WTC11 (cell line): ENCODE measurements at regions not wholly inside any gene's neighbourhood (a gene's known extent, or its start where the extent isn't known, plus 50 kb on each side); places are given as distances from the start of the nearest gene placed in this dataset.

Source experiments
- ATAC-seq: fragments of 200-7000 bp; cut with Tn5 transposase; 2 replicates; pipeline ENCODE4 v1.10.0; 2021; ENCODE audit warnings: mild to moderate bottlenecking, moderate library complexity
- CTCF ChIA-PET: fragments of 300-600 bp; sonication (Branson Sonifier 250); formaldehyde crosslinking; loops from one replicate; lab custom pipeline; 2021; ENCODE audit warnings: antibody characterized with exemption; lab: Charles Lee
- POLR2A ChIA-PET: fragments of 350-600 bp; sonication (Branson Sonifier 250); formaldehyde crosslinking; loops from one replicate; lab custom pipeline; 2021; ENCODE audit warnings: antibody characterized with exemption; lab: Charles Lee
- DNase-seq: peaks from one replicate; pipeline ENCODE4 v3.0.0; 2021; ENCODE audit warnings: low spot score
- H3K27ac Mint-ChIP-seq: 2 replicates; pipeline ENCODE4 v1.8.0; 2021; ENCODE audit warnings: mixed read lengths
- H3K27me3 Mint-ChIP-seq: 2 replicates; pipeline ENCODE4 v1.8.0; 2021; ENCODE audit warnings: low read depth, mild to moderate bottlenecking, moderate library complexity, mixed read lengths
- H3K36me3 Mint-ChIP-seq: 2 replicates; pipeline ENCODE4 v1.8.0; 2021; ENCODE audit warnings: mixed read lengths
- H3K4me1 Mint-ChIP-seq: 2 replicates; pipeline ENCODE4 v1.8.0; 2022; ENCODE audit warnings: mixed read lengths
- H3K4me3 Mint-ChIP-seq: 2 replicates; pipeline ENCODE4 v1.8.0; 2021; ENCODE audit warnings: mild to moderate bottlenecking, moderate library complexity, mixed read lengths
- H3K9me3 Mint-ChIP-seq: 2 replicates; pipeline ENCODE4 v1.8.0; 2021; ENCODE audit warnings: mixed read lengths
- ATF1 ChIP-seq: sonication (generic); formaldehyde crosslinking; IDR thresholded peaks from 2 replicates; pipeline ENCODE4 v1.8.1; 2023; ENCODE audit warnings: mild to moderate bottlenecking, moderate library complexity, missing genetic modification reagents
- CBFB ChIP-seq: sonication (generic); formaldehyde crosslinking; IDR thresholded peaks from 2 replicates; pipeline ENCODE4 v1.8.1; 2022; ENCODE audit warnings: mild to moderate bottlenecking, low read depth, missing genetic modification reagents
- EMX1 ChIP-seq: fragments of 250-450 bp; sonication (Bioruptor Pico); IDR thresholded peaks from 2 replicates; pipeline ENCODE4 v1.8.0; 2021; ENCODE audit warnings: mild to moderate bottlenecking
- IRF2 ChIP-seq: sonication (generic); formaldehyde crosslinking; IDR thresholded peaks from 2 replicates; pipeline ENCODE4 v1.8.0; 2022; ENCODE audit warnings: low read depth, missing genetic modification reagents, borderline replicate concordance
- JAZF1 ChIP-seq: fragments of 250-450 bp; sonication (Bioruptor Pico); IDR thresholded peaks from 2 replicates; pipeline ENCODE4 v1.9.0; 2021; ENCODE audit warnings: moderate library complexity, mild to moderate bottlenecking, inconsistent platforms
- NR2C2 ChIP-seq: sonication (generic); formaldehyde crosslinking; IDR thresholded peaks from 2 replicates; pipeline ENCODE4 v1.8.0; 2022; ENCODE audit warnings: mild to moderate bottlenecking, missing genetic modification reagents
- SMAD3 ChIP-seq: sonication (generic); formaldehyde crosslinking; IDR thresholded peaks from 2 replicates; pipeline ENCODE4 v1.8.0; 2022; ENCODE audit warnings: missing genetic modification reagents, mild to moderate bottlenecking, borderline replicate concordance
- SOX15 ChIP-seq: fragments of 250-450 bp; sonication (Bioruptor Pico); IDR thresholded peaks from 2 replicates; pipeline ENCODE4 v1.9.0; 2021; ENCODE audit warnings: mild to moderate bottlenecking
- TEAD4 ChIP-seq: sonication (generic); formaldehyde crosslinking; IDR thresholded peaks from 2 replicates; pipeline ENCODE4 v1.8.0; 2022; ENCODE audit warnings: mild to moderate bottlenecking, missing genetic modification reagents
- ZNF121 ChIP-seq: sonication (generic); formaldehyde crosslinking; IDR thresholded peaks from 2 replicates; pipeline ENCODE4 v1.8.0; 2023; ENCODE audit warnings: missing genetic modification reagents
- ZNF232 ChIP-seq: sonication (generic); formaldehyde crosslinking; IDR thresholded peaks from 2 replicates; pipeline ENCODE4 v1.8.0; 2022; ENCODE audit warnings: mild to moderate bottlenecking, missing genetic modification reagents
- ZNF416 ChIP-seq: fragments of 250-450 bp; sonication (Bioruptor Pico); IDR thresholded peaks from 2 replicates; pipeline ENCODE4 v1.9.0; 2021; ENCODE audit warnings: mild to moderate bottlenecking, inconsistent platforms
- TF ChIP-seq, protein P1 (sequence below): sonication (generic); formaldehyde crosslinking; IDR thresholded peaks from 2 replicates; pipeline ENCODE4 v1.8.1; 2022; ENCODE audit warnings: mild to moderate bottlenecking, moderate library complexity, missing genetic modification reagents
- TF ChIP-seq, protein P2 (sequence below): sonication (generic); formaldehyde crosslinking; conservative IDR thresholded peaks from 2 replicates; pipeline ENCODE4 v1.8.1; 2023; ENCODE audit warnings: mild to moderate bottlenecking, low read depth, missing genetic modification reagents, moderate library complexity
- TF ChIP-seq, protein P3 (sequence below): sonication (generic); formaldehyde crosslinking; IDR thresholded peaks from 2 replicates; pipeline ENCODE4 v1.8.1; 2023; ENCODE audit warnings: mild to moderate bottlenecking, missing genetic modification reagents
- TF ChIP-seq, protein P4 (sequence below): fragments of 250-450 bp; sonication (Bioruptor Pico); IDR thresholded peaks from 2 replicates; pipeline ENCODE4 v1.9.0; 2021; ENCODE audit warnings: moderate library complexity, mild to moderate bottlenecking, inconsistent platforms, borderline replicate concordance
- TF ChIP-seq, protein P5 (sequence below): sonication (generic); formaldehyde crosslinking; IDR thresholded peaks from 2 replicates; pipeline ENCODE4 v1.8.0; 2022; ENCODE audit warnings: mild to moderate bottlenecking, missing genetic modification reagents
- TF ChIP-seq, protein P6 (sequence below): sonication (generic); formaldehyde crosslinking; IDR thresholded peaks from 2 replicates; pipeline ENCODE4 v1.8.1; 2023; ENCODE audit warnings: mild to moderate bottlenecking, missing genetic modification reagents, borderline replicate concordance
- TF ChIP-seq, protein P7 (sequence below): sonication (generic); formaldehyde crosslinking; IDR thresholded peaks from 2 replicates; pipeline ENCODE4 v1.8.0; 2022; ENCODE audit warnings: mild to moderate bottlenecking, missing genetic modification reagents

DNA sequence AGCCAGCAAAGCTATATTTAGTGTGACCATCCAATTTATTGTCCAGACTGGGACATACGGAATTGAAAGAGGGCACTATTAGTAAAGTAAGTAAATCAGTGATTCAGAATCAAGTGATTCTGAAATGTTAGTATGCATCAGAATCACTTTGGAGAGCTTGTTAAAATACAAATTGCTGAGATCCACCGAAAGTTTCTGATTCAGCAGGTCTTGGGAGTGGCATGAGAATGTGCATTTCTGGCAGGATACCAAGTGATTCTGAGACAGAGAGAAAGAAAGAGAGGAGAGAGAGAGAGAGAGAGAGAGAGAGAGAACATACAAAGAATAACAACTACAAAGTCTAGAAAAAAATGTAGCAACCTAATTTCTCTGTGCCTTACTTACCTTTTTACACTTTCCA, 65.4 kb upstream of the ASTN2 start (continued):
- TF ChIP-seq, protein P1, sequence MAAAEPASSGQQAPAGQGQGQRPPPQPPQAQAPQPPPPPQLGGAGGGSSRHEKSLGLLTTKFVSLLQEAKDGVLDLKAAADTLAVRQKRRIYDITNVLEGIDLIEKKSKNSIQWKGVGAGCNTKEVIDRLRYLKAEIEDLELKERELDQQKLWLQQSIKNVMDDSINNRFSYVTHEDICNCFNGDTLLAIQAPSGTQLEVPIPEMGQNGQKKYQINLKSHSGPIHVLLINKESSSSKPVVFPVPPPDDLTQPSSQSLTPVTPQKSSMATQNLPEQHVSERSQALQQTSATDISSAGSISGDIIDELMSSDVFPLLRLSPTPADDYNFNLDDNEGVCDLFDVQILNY: no peak
- no peak for TF ChIP-seq CBFB (CRISPR knock-in tag)
- no peak for TF ChIP-seq IRF2
- TF ChIP-seq ZNF121: no peak
- no peak for TF ChIP-seq ATF1

DNA sequence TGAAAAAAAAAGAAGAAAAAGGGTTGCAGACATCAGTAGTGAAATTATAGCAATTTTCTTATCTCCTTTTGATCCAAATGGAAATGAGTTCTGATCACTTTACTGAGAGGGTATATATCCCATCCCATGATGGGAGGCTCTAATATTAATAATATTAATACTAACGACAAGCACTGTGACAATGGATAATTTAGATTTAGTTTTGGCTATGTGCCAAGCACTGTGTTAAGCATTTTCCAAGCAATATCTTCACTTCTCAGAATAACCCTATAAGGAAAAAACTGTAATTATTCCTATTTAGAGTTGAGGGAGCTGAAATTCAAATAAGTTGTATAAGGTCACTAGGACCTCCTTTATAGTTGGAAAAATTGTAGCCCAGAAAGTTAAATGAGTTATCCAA, 58.4 kb upstream of the ASTN2 start:
- POLR2A ChIA-PET: no interaction called here
- TF ChIP-seq, protein P2, sequence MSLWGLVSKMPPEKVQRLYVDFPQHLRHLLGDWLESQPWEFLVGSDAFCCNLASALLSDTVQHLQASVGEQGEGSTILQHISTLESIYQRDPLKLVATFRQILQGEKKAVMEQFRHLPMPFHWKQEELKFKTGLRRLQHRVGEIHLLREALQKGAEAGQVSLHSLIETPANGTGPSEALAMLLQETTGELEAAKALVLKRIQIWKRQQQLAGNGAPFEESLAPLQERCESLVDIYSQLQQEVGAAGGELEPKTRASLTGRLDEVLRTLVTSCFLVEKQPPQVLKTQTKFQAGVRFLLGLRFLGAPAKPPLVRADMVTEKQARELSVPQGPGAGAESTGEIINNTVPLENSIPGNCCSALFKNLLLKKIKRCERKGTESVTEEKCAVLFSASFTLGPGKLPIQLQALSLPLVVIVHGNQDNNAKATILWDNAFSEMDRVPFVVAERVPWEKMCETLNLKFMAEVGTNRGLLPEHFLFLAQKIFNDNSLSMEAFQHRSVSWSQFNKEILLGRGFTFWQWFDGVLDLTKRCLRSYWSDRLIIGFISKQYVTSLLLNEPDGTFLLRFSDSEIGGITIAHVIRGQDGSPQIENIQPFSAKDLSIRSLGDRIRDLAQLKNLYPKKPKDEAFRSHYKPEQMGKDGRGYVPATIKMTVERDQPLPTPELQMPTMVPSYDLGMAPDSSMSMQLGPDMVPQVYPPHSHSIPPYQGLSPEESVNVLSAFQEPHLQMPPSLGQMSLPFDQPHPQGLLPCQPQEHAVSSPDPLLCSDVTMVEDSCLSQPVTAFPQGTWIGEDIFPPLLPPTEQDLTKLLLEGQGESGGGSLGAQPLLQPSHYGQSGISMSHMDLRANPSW (CRISPR knock-in tag): no peak
- TF ChIP-seq NR2C2 (CRISPR knock-in tag): no peak
- TF ChIP-seq, protein P3, sequence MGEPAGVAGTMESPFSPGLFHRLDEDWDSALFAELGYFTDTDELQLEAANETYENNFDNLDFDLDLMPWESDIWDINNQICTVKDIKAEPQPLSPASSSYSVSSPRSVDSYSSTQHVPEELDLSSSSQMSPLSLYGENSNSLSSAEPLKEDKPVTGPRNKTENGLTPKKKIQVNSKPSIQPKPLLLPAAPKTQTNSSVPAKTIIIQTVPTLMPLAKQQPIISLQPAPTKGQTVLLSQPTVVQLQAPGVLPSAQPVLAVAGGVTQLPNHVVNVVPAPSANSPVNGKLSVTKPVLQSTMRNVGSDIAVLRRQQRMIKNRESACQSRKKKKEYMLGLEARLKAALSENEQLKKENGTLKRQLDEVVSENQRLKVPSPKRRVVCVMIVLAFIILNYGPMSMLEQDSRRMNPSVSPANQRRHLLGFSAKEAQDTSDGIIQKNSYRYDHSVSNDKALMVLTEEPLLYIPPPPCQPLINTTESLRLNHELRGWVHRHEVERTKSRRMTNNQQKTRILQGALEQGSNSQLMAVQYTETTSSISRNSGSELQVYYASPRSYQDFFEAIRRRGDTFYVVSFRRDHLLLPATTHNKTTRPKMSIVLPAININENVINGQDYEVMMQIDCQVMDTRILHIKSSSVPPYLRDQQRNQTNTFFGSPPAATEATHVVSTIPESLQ: no peak
- TF ChIP-seq, protein P4, sequence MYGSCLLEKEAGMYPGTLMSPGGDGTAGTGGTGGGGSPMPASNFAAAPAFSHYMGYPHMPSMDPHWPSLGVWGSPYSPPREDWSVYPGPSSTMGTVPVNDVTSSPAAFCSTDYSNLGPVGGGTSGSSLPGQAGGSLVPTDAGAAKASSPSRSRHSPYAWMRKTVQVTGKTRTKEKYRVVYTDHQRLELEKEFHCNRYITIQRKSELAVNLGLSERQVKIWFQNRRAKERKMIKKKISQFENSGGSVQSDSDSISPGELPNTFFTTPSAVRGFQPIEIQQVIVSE (CRISPR knock-in tag): no peak
- TF ChIP-seq ZNF232 (CRISPR knock-in tag): no peak
- TF ChIP-seq, all 79 proteins: peak for 0
- Mint-ChIP-seq H3K27me3 (no peaks in the 10 kb centered on the region), H3K36me3 (no peaks in the 10 kb centered on the region), H3K4me3 (no peak overlapping the region), H3K27ac (no peak overlapping the region), H3K9me3 (no peaks in the 10 kb centered on the region), H3K4me1 (no peaks in the 10 kb centered on the region; the same call in 1 of the 2 replicates)
- DNase-seq (no peak), ATAC-seq (no peak)
- CTCF ChIA-PET: interaction anchor here (1.4 kb wide), 1 partner anchor 14 kb away, joined by 4 read pairs; no protein-coding TSS in a partner anchor

DNA sequence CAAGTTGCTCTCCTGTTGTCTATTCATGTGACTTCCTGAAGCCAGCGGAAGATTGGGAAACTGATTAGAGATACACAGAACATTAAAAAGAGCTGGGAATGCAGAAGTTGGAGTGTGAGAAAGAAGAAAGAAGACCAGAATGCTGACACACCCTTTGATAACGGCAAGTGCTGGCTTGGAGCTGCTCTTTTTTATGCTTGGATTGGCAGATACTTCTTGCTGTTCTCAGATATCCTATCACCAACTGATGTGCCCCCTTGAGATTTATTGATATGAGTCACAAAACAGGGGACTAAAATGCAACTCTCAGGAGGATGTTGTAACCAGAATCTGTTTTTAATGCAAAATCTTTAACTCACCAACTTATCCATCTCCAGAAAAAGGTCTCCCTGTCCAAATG, 56.0 kb upstream of the ASTN2 start:
- ATAC-seq: no peak
- POLR2A ChIA-PET: no interaction called here
- no peak overlapping the region for H3K4me3 Mint-ChIP-seq
- H3K27ac Mint-ChIP-seq: no peak overlapping the region
- H3K4me1 Mint-ChIP-seq: no peaks in the 10 kb centered on the region
- no peak for TF ChIP-seq ZNF416 (CRISPR knock-in tag)
- TF ChIP-seq JAZF1: no peak
- TF ChIP-seq SOX15: no peak
- TF ChIP-seq, protein P5, sequence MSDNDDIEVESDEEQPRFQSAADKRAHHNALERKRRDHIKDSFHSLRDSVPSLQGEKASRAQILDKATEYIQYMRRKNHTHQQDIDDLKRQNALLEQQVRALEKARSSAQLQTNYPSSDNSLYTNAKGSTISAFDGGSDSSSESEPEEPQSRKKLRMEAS (CRISPR knock-in tag): no peak
- no peak for TF ChIP-seq EMX1
- TF ChIP-seq NR2C2 (CRISPR knock-in tag): no peak
- TF ChIP-seq TEAD4 (CRISPR knock-in tag): no peak
- TF ChIP-seq, protein P6, sequence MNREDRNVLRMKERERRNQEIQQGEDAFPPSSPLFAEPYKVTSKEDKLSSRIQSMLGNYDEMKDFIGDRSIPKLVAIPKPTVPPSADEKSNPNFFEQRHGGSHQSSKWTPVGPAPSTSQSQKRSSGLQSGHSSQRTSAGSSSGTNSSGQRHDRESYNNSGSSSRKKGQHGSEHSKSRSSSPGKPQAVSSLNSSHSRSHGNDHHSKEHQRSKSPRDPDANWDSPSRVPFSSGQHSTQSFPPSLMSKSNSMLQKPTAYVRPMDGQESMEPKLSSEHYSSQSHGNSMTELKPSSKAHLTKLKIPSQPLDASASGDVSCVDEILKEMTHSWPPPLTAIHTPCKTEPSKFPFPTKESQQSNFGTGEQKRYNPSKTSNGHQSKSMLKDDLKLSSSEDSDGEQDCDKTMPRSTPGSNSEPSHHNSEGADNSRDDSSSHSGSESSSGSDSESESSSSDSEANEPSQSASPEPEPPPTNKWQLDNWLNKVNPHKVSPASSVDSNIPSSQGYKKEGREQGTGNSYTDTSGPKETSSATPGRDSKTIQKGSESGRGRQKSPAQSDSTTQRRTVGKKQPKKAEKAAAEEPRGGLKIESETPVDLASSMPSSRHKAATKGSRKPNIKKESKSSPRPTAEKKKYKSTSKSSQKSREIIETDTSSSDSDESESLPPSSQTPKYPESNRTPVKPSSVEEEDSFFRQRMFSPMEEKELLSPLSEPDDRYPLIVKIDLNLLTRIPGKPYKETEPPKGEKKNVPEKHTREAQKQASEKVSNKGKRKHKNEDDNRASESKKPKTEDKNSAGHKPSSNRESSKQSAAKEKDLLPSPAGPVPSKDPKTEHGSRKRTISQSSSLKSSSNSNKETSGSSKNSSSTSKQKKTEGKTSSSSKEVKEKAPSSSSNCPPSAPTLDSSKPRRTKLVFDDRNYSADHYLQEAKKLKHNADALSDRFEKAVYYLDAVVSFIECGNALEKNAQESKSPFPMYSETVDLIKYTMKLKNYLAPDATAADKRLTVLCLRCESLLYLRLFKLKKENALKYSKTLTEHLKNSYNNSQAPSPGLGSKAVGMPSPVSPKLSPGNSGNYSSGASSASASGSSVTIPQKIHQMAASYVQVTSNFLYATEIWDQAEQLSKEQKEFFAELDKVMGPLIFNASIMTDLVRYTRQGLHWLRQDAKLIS (CRISPR knock-in tag): no peak
- TF ChIP-seq, protein P7, sequence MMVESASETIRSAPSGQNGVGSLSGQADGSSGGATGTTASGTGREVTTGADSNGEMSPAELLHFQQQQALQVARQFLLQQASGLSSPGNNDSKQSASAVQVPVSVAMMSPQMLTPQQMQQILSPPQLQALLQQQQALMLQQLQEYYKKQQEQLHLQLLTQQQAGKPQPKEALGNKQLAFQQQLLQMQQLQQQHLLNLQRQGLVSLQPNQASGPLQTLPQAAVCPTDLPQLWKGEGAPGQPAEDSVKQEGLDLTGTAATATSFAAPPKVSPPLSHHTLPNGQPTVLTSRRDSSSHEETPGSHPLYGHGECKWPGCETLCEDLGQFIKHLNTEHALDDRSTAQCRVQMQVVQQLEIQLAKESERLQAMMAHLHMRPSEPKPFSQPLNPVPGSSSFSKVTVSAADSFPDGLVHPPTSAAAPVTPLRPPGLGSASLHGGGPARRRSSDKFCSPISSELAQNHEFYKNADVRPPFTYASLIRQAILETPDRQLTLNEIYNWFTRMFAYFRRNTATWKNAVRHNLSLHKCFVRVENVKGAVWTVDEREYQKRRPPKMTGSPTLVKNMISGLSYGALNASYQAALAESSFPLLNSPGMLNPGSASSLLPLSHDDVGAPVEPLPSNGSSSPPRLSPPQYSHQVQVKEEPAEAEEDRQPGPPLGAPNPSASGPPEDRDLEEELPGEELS (CRISPR knock-in tag): no peak
- no peak for TF ChIP-seq SMAD3 (CRISPR knock-in tag)
- TF ChIP-seq, all 79 proteins: peak for 0
- H3K36me3 Mint-ChIP-seq: no peaks in the 10 kb centered on the region
- no peaks in the 10 kb centered on the region for H3K9me3 Mint-ChIP-seq
- H3K27me3 Mint-ChIP-seq: no peaks in the 10 kb centered on the region
- no peak for DNase-seq
- CTCF ChIA-PET: interaction anchor here (1.8 kb wide), 1 partner anchor 17 kb away, joined by 5 read pairs; no protein-coding TSS in a partner anchor
